ENCODE measurements at regions not wholly inside any gene's neighbourhood (a gene's known extent, or its start where the extent isn't known, plus 50 kb on each side); places are given as distances from the start of the nearest gene placed in this dataset.
"Not testable (repeated sequence)": the region's sequence is repeated elsewhere in the genome, so short reads cannot be mapped to it uniquely, and the experiment has no call there.

DNA sequence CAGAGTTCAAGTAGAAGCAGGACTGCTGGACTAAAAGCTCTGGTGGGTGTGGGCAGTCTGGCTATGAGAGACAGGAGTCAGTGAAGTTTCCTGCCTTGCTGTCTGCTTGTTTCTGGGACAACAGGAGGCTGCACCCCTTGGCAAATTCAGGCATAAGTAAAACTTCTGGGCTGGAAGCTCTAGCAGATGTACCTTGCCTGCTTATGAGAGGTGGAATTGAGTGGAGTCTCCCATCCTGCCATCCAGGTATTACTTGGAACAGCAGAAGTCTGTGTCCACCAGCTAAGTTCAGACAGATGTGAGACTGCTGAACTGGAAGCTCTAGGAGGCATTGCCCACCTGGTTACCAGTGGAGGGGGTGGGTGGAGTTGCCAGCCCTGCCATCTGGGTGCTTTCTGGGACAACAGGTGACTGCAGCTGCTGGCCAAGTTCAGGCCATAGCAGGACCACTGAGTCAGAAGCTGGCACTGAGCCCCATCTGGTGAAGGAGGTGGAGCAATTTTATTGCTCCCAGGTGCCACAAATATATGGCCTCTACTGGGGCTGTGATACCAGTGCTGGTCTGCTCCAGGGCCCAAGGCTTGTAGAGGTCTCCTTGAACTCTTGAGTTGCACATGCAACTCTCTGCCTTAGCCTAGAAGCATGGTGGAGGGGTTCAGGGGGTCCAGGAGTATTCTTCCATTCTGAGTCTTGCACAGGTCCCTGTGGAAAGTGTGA, 199.4 kb upstream of the FN1 start:
- TF ChIP-seq, protein P1, sequence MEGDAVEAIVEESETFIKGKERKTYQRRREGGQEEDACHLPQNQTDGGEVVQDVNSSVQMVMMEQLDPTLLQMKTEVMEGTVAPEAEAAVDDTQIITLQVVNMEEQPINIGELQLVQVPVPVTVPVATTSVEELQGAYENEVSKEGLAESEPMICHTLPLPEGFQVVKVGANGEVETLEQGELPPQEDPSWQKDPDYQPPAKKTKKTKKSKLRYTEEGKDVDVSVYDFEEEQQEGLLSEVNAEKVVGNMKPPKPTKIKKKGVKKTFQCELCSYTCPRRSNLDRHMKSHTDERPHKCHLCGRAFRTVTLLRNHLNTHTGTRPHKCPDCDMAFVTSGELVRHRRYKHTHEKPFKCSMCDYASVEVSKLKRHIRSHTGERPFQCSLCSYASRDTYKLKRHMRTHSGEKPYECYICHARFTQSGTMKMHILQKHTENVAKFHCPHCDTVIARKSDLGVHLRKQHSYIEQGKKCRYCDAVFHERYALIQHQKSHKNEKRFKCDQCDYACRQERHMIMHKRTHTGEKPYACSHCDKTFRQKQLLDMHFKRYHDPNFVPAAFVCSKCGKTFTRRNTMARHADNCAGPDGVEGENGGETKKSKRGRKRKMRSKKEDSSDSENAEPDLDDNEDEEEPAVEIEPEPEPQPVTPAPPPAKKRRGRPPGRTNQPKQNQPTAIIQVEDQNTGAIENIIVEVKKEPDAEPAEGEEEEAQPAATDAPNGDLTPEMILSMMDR (IDR thresholded peaks at IDR 0.05; ENCODE audit: control insufficient read depth, insufficient read depth, low read depth, low read length, missing control alignments) = no peak
- H3K4me3 ChIP-seq (ENCODE audit: control insufficient read depth, low read depth, low read length) = no peak overlapping the region
- DNase-seq (ENCODE audit: low read depth) = no peak

DNA sequence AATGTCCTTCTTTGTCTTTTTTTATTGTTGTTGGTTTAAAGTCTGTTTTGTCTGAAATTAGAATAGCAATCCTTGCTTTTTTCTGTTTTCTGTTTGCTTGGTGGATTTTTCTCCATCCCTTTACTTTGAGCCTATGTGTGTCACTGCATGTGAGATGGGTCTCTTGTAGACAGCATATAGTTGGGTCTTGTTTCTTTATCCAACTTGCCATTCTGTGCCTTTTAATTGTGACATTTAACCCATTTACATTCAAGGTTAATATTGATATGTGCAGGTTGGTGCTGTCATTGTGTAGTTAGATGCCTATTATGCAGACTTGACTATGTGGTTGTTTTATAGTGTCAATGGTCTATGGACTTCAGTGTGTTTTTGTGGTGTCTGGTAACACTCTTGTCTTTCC, 197.5 kb upstream of the FN1 start:
- TF ChIP-seq, protein P1 (IDR thresholded peaks at IDR 0.05; ENCODE audit: control insufficient read depth, insufficient read depth, low read depth, low read length, missing control alignments) = no peak
- no peak for DNase-seq (ENCODE audit: low read depth)
- H3K4me3 ChIP-seq (ENCODE audit: control insufficient read depth, low read depth, low read length) = no peak overlapping the region

DNA sequence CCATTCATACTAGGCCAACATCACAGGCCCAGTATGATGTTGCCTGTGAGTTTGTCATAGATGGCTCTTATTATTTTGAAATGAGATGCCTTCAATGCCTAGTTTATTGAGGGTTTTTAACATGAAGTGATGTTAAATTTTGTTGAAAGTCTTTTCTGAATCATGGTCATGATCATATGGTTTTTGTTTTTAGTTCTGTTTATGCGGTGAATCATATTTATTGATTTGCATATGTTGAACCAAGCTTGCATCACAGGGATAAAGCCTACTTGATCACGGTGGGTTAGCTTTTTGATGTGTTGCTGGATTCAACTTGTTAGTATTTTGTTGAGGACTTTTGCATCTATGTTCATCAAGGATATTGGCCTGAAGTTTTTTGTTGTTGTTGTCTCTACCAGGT, 195.8 kb upstream of the FN1 start:
- H3K4me3 ChIP-seq (ENCODE audit: control insufficient read depth, low read depth, low read length) = no peak overlapping the region
- DNase-seq (ENCODE audit: low read depth) = no peak
- TF ChIP-seq, protein P1 (IDR thresholded peaks at IDR 0.05; ENCODE audit: control insufficient read depth, insufficient read depth, low read depth, low read length, missing control alignments) = no peak

DNA sequence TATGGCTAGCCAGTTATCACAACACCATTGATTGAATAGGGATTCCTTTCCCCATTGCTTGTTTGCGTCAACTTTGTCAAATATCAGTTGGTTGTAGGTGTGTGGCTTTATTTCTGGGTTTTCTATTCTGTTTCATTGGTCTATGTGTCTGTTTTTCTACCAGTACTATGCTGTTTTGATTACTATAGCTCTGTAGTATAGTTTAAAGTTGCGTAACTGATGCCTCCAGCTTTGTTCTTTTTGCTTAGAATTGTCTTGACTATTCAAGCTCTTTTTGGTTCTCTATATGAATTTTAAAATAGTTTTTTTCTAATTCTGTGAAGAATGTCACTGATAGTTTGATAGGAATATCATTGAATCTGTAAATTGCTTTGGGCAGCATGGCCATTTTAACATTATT, 194.9 kb upstream of the FN1 start:
- H3K4me3 ChIP-seq (ENCODE audit: control insufficient read depth, low read depth, low read length); DNase-seq (ENCODE audit: low read depth): not testable (repeated sequence)

DNA sequence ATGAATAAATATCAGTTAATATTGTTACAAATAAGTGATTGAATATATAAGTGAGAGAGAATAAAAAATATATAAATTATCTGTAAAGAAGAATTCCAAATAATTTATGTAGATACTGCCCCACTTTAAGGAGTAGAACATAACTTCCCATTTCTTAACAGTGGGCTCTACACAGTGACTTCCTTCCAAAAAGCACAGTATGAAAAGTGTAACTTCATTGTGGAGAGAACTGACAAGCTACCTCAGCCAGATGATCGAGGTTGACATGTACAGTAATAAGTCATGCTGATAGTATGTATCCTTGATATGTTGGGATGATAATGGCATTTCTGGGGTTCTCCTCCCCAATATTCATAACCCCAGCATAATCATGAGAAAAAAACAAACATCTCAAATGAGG, 191.9 kb upstream of the FN1 start:
- H3K4me3 ChIP-seq (ENCODE audit: control insufficient read depth, low read depth, low read length) = no peak overlapping the region
- DNase-seq (ENCODE audit: low read depth) = no peak
- TF ChIP-seq, protein P1 (IDR thresholded peaks at IDR 0.05; ENCODE audit: control insufficient read depth, insufficient read depth, low read depth, low read length, missing control alignments) = no peak

DNA sequence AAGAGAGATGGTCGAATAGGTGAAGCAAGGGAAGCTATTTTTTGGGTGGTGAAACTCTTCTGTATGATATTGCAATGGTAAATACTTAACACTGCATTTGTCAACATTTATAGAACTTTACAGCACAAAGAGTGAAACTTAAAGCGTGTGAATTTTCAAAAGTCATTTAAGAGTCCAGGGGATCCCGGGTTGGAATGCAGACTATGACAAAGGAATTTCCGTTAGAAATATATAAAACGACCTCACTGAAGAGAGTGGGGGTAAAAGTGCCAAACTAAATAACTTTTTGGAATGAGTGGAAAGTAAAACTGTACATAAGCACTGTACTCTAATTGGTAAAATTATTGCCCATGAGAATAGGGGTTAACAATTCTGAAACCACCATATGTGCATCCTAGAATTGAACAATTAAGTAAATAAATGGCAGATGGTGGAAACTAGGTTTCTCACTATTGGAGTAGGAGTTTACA, 191.0 kb upstream of the FN1 start:
- no peak overlapping the region for H3K4me3 ChIP-seq (ENCODE audit: control insufficient read depth, low read depth, low read length)

DNA sequence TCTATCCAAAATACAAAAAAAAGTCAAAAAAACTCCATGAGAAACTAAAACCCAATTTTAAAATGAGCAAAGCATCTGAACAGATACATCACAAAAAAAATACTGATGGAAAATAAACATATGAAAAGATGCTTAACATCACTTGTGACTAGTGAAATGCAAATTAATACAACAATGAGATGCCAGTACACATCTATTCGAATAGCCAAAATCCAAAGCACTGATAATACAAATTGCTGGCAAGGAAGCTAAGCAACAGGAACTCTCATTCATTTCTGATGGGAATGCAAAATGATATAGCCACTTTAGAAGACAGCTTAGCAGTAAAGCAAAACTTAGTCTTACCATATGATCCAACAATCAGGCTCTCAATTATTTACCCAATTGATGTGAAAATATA, 190.2 kb upstream of the FN1 start:
- TF ChIP-seq, protein P1 (IDR thresholded peaks at IDR 0.05; ENCODE audit: control insufficient read depth, insufficient read depth, low read depth, low read length, missing control alignments) = no peak
- no peak overlapping the region for H3K4me3 ChIP-seq (ENCODE audit: control insufficient read depth, low read depth, low read length)
- no peak for DNase-seq (ENCODE audit: low read depth)

More for the DNA sequence above, 191.0 kb upstream of the FN1 start:
- TF ChIP-seq, protein P1 (IDR thresholded peaks at IDR 0.05; ENCODE audit: control insufficient read depth, insufficient read depth, low read depth, low read length, missing control alignments) = no peak
- DNase-seq (ENCODE audit: low read depth) = no peak
